ENCODE measurements at regions not wholly inside any gene's neighbourhood (a gene's known extent, or its start where the extent isn't known, plus 50 kb on each side); places are given as distances from the start of the nearest gene placed in this dataset.

DNA sequence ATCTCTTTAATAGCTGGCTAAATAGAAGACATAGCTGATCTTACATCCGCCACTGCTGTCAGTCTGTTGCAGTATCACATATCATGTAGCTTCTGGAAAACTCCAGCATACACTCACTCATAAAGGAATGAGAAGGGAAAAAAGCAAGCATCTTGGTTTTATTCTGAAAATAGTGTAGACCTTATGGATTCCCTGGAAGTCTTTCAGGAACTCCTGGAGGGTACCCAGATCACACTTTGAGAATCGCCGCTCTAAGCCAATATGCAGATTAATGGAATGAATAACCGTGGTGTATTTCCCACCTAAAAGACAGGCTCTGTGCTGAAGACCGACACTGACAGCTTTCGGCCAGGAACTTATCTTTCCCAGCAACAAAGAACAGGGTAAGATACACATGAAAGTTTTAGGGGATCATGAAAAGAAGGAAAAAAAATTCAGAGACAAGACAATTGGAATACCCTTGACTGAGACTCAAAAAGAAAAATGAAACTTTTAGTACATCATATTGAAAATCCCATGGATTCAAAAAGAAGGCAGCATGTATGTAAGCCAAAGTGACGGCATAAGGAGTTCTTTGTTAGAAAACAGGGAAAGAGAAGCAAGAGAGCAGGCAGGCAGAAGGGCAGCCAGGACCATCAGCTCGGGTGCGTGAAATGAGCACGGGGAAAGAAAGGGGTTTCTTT lies 56.4 kb upstream of the SEC11C start:
- peaks cover 10% of the 10 kb centered on the region for H3F3A ChIP-seq (replicated peaks; ENCODE audit: insufficient read depth)
- POLR2A ChIA-PET: no interaction called here
- no peaks in the 10 kb centered on the region for H3K79me2 ChIP-seq (ENCODE audit: insufficient read depth)
- no peak overlapping the region for H3K27ac ChIP-seq (ENCODE audit: low read depth in 2 of 2, low read length in 1 of 2)
- H3K9ac ChIP-seq: no peak overlapping the region
- no peak overlapping the region for H2AFZ ChIP-seq (ENCODE audit: low read depth)
- H3K27me3 ChIP-seq (ENCODE audit: insufficient read depth): no peaks in the 10 kb centered on the region
- DNase-seq: no peak
- no peaks in the 10 kb centered on the region for H3K9me3 ChIP-seq
- 69% methylated on average over 10 of the region's 10 CpGs for WGBS (ENCODE audit: low lambda C conversion rate)
- no peaks in the 10 kb centered on the region for H3K36me3 ChIP-seq (replicated peaks in 1 of 2; ENCODE audit: control insufficient read depth in 1 of 2, insufficient read depth in 2 of 2, low read length in 1 of 2)
- peaks cover 2 to 21% of the 10 kb centered on the region in 2 experiments; a peak in 3 of 4 replicates for H3K4me1 ChIP-seq (ENCODE audit: control insufficient read depth in 1 of 2, insufficient read depth in 2 of 2, low read depth in 1 of 2, low read length in 1 of 2)
- no peak overlapping the region for H3K4me3 ChIP-seq (ENCODE audit: low read depth in 2 of 2, low read length in 1 of 2)
- no peaks in the 10 kb centered on the region for H4K20me1 ChIP-seq (ENCODE audit: insufficient read depth)
- no peak overlapping the region for H3K4me2 ChIP-seq
- CTCF ChIA-PET: interaction anchor here (0.5 to 12.8 kb wide), 16 partner anchors 10 to 748 kb away, joined by 3 to 98 read pairs (median 4); no protein-coding TSS in a partner anchor
- no peaks in the 10 kb centered on the region for H3K9me2 ChIP-seq
- no peak for TF ChIP-seq NFIC (IDR thresholded peaks at IDR 0.05; ENCODE audit: borderline replicate concordance)
- TF ChIP-seq, protein P1, sequence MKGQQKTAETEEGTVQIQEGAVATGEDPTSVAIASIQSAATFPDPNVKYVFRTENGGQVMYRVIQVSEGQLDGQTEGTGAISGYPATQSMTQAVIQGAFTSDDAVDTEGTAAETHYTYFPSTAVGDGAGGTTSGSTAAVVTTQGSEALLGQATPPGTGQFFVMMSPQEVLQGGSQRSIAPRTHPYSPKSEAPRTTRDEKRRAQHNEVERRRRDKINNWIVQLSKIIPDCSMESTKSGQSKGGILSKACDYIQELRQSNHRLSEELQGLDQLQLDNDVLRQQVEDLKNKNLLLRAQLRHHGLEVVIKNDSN (IDR thresholded peaks at IDR 0.05; ENCODE audit: borderline replicate concordance, low read depth): no peak
- TF ChIP-seq FOXJ3 (CRISPR knock-in tag; IDR thresholded peaks at IDR 0.05): no peak
- no peak for TF ChIP-seq TEAD4 (IDR thresholded peaks at IDR 0.05; ENCODE audit: borderline replicate concordance, insufficient read depth)
- TF ChIP-seq CHD2 (IDR thresholded peaks at IDR 0.05; ENCODE audit: low read length, partially characterized antibody): no peak
- TF ChIP-seq GABPA (IDR thresholded peaks at IDR 0.05; ENCODE audit: low read depth): no peak
- no peak for TF ChIP-seq FOSL2 (IDR thresholded peaks at IDR 0.05; ENCODE audit: borderline replicate concordance, low read depth)
- no peak for TF ChIP-seq EZH2phosphoT487 (IDR thresholded peaks at IDR 0.05; ENCODE audit: borderline replicate concordance, low read depth)
- TF ChIP-seq YY1 (IDR thresholded peaks at IDR 0.05; ENCODE audit: low read depth): no peak
- TF ChIP-seq ELF1 (IDR thresholded peaks at IDR 0.05): no peak
- TF ChIP-seq FOXM1 (IDR thresholded peaks at IDR 0.05; ENCODE audit: low read depth): no peak
- no peak for TF ChIP-seq GATA2 (CRISPR knock-in tag; IDR thresholded peaks at IDR 0.05)
- TF ChIP-seq RFX5 (IDR thresholded peaks at IDR 0.05; ENCODE audit: low read length): no peak
- no peak for TF ChIP-seq SMC3 (IDR thresholded peaks at IDR 0.05; ENCODE audit: low read depth, low read length)
- TF ChIP-seq, protein P2, sequence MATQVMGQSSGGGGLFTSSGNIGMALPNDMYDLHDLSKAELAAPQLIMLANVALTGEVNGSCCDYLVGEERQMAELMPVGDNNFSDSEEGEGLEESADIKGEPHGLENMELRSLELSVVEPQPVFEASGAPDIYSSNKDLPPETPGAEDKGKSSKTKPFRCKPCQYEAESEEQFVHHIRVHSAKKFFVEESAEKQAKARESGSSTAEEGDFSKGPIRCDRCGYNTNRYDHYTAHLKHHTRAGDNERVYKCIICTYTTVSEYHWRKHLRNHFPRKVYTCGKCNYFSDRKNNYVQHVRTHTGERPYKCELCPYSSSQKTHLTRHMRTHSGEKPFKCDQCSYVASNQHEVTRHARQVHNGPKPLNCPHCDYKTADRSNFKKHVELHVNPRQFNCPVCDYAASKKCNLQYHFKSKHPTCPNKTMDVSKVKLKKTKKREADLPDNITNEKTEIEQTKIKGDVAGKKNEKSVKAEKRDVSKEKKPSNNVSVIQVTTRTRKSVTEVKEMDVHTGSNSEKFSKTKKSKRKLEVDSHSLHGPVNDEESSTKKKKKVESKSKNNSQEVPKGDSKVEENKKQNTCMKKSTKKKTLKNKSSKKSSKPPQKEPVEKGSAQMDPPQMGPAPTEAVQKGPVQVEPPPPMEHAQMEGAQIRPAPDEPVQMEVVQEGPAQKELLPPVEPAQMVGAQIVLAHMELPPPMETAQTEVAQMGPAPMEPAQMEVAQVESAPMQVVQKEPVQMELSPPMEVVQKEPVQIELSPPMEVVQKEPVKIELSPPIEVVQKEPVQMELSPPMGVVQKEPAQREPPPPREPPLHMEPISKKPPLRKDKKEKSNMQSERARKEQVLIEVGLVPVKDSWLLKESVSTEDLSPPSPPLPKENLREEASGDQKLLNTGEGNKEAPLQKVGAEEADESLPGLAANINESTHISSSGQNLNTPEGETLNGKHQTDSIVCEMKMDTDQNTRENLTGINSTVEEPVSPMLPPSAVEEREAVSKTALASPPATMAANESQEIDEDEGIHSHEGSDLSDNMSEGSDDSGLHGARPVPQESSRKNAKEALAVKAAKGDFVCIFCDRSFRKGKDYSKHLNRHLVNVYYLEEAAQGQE (IDR thresholded peaks at IDR 0.05; ENCODE audit: low read depth, low read length): no peak

All from SK-N-SH (cell line).